Suprapubic skin (tissue), 4 donors: ENCODE measurements at regions not wholly inside any gene's neighbourhood (a gene's known extent, or its start where the extent isn't known, plus 50 kb on each side); places are given as distances from the start of the nearest gene placed in this dataset.
"Not testable (repeated sequence)": the region's sequence is repeated elsewhere in the genome, so short reads cannot be mapped to it uniquely, and the experiment has no call there.

Experiments
- DNase-seq, 2 donors: peaks; one replicate each; pipeline ENCODE4 v3.0.0-alpha.2; 2019; ENCODE audit warnings: low spot score in 2 of 2
- H3K27ac ChIP-seq: fragments of 200-600 bp; sonication (generic); one replicate; pipeline ENCODE4 v1.5.1; 2019
- H3K27me3 ChIP-seq: fragments of 200-600 bp; sonication (generic); one replicate; pipeline ENCODE4 v1.5.1; 2019
- H3K36me3 ChIP-seq: fragments of 200-600 bp; sonication (generic); one replicate; pipeline ENCODE4 v1.5.1; 2019
- H3K4me1 ChIP-seq: fragments of 200-600 bp; sonication (generic); one replicate; pipeline ENCODE4 v1.5.1; 2019
- H3K4me3 ChIP-seq: fragments of 200-600 bp; sonication (generic); one replicate; pipeline ENCODE4 v1.5.1; 2019; ENCODE audit warnings: mild to moderate bottlenecking
- H3K9me3 ChIP-seq: fragments of 200-600 bp; sonication (generic); one replicate; pipeline ENCODE4 v1.5.1; 2019
- EP300 ChIP-seq: sonication (generic); formaldehyde crosslinking; IDR thresholded peaks from one replicate; pipeline ENCODE4 v1.6.1; 2017; ENCODE audit warnings: antibody characterized with exemption
- POLR2A ChIP-seq, 2 donors: fragments of 450-650 bp; IDR thresholded peaks; one replicate each; pipeline ENCODE4 v1.6.1; 2017; ENCODE audit warnings: antibody characterized with exemption in 2 of 2, mild to moderate bottlenecking in 2 of 2, moderate library complexity in 2 of 2
- POLR2AphosphoS5 ChIP-seq, 3 donors: sonication (generic); formaldehyde crosslinking; IDR thresholded peaks; one replicate each; pipeline ENCODE4 v1.6.1; 2017; ENCODE audit warnings: antibody characterized with exemption in 3 of 3
- WGBS: methylation state at CpG from one replicate; pipeline ENCODE4 v1.1.5; 2018; 5-methylcytosine and 5-hydroxymethylcytosine counted together
- TF ChIP-seq, protein P1 (sequence below), 2 donors: fragments of 200-600 bp in 1 of 2; fragments of 450-650 bp in 1 of 2; sonication (generic) in 1 of 2; IDR thresholded peaks; one replicate each; pipeline ENCODE4 v1.5.1; 2016 to 2019; ENCODE audit warnings: antibody characterized with exemption in 2 of 2, mild to moderate bottlenecking in 1 of 2, moderate library complexity in 1 of 2

GRCh38 chr6:126976253-126976797 is 142.1 kb upstream of the RSPO3 start:
- Histone ChIP-seq H3K9me3 (no peaks in the 10 kb centered on the region), H3K4me3 (no peak overlapping the region), H3K27ac (no peak overlapping the region), H3K4me1 (no peaks in the 10 kb centered on the region), H3K36me3 (no peaks in the 10 kb centered on the region), H3K27me3 (no peaks in the 10 kb centered on the region)
- 75% methylated on average over 2 of the region's 2 CpGs for WGBS
- no peak for TF ChIP-seq EP300
- TF ChIP-seq, protein P1, sequence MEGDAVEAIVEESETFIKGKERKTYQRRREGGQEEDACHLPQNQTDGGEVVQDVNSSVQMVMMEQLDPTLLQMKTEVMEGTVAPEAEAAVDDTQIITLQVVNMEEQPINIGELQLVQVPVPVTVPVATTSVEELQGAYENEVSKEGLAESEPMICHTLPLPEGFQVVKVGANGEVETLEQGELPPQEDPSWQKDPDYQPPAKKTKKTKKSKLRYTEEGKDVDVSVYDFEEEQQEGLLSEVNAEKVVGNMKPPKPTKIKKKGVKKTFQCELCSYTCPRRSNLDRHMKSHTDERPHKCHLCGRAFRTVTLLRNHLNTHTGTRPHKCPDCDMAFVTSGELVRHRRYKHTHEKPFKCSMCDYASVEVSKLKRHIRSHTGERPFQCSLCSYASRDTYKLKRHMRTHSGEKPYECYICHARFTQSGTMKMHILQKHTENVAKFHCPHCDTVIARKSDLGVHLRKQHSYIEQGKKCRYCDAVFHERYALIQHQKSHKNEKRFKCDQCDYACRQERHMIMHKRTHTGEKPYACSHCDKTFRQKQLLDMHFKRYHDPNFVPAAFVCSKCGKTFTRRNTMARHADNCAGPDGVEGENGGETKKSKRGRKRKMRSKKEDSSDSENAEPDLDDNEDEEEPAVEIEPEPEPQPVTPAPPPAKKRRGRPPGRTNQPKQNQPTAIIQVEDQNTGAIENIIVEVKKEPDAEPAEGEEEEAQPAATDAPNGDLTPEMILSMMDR (IDR thresholded peaks at IDR 0.05), result no peak
- no peak for TF ChIP-seq POLR2A (IDR thresholded peaks at IDR 0.05)
- TF ChIP-seq POLR2AphosphoS5 (IDR thresholded peaks at IDR 0.05), result no peak
- DNase-seq, result no peak

GRCh38 chr6:126983779-126984178 is 134.7 kb upstream of the RSPO3 start:
- Histone ChIP-seq H3K27ac (no peak overlapping the region), H3K4me3 (no peak overlapping the region), H3K9me3 (no peaks in the 10 kb centered on the region), H3K36me3 (no peaks in the 10 kb centered on the region), H3K27me3 (no peaks in the 10 kb centered on the region), H3K4me1 (no peaks in the 10 kb centered on the region)
- WGBS, result 78% methylated on average over 4 of the region's 4 CpGs
- TF ChIP-seq, protein P1 (IDR thresholded peaks at IDR 0.05), result no peak
- no peak for DNase-seq

GRCh38 chr6:126988125-126988524 is 130.3 kb upstream of the RSPO3 start:
- H3K27me3 ChIP-seq, H3K36me3 ChIP-seq, DNase-seq, H3K9me3 ChIP-seq, H3K4me3 ChIP-seq, H3K27ac ChIP-seq, H3K4me1 ChIP-seq: not testable (repeated sequence)
- 87% methylated on average over 1 of the region's 1 CpG for WGBS

GRCh38 chr6:127000631-127001030 is 117.8 kb upstream of the RSPO3 start:
- Histone ChIP-seq H3K27ac (no peak overlapping the region), H3K4me1 (no peaks in the 10 kb centered on the region), H3K9me3 (no peaks in the 10 kb centered on the region), H3K36me3 (no peaks in the 10 kb centered on the region), H3K27me3 (no peaks in the 10 kb centered on the region), H3K4me3 (no peak overlapping the region)
- 86% methylated on average over 6 of the region's 6 CpGs for WGBS
- TF ChIP-seq EP300 (no peak), POLR2A (IDR thresholded peaks at IDR 0.05) (no peak), POLR2AphosphoS5 (IDR thresholded peaks at IDR 0.05) (no peak)
- TF ChIP-seq, protein P1 (IDR thresholded peaks at IDR 0.05), result no peak
- no peak for DNase-seq

- Histone ChIP-seq H3K27ac (no peak overlapping the region), H3K27me3 (no peaks in the 10 kb centered on the region), H3K4me3 (no peak overlapping the region), H3K36me3 (no peaks in the 10 kb centered on the region), H3K4me1 (no peaks in the 10 kb centered on the region), H3K9me3 (no peaks in the 10 kb centered on the region)
- no peak for DNase-seq
- 87% methylated on average over 3 of the region's 3 CpGs for WGBS
- TF ChIP-seq POLR2A (IDR thresholded peaks at IDR 0.05) (no peak), EP300 (no peak), POLR2AphosphoS5 (IDR thresholded peaks at IDR 0.05) (no peak)
- TF ChIP-seq, protein P1 (IDR thresholded peaks at IDR 0.05), result no peak
Measured at GRCh38 chr6:127013865-127014264, 104.6 kb upstream of the RSPO3 start.

GRCh38 chr6:127015858-127016257 is 102.6 kb upstream of the RSPO3 start:
- no peaks in the 10 kb centered on the region for H3K27me3 ChIP-seq

More at GRCh38 chr6:127015858-127016257, 102.6 kb upstream of the RSPO3 start:
- no peaks in the 10 kb centered on the region for H3K36me3 ChIP-seq
- no peaks in the 10 kb centered on the region for H3K4me1 ChIP-seq
- DNase-seq, result no peak
- TF ChIP-seq EP300, result no peak
- TF ChIP-seq, protein P1 (IDR thresholded peaks at IDR 0.05), result no peak
- TF ChIP-seq POLR2AphosphoS5 (IDR thresholded peaks at IDR 0.05), result no peak
- no peak for TF ChIP-seq POLR2A (IDR thresholded peaks at IDR 0.05)
- H3K9me3 ChIP-seq, result no peaks in the 10 kb centered on the region
- H3K4me3 ChIP-seq, result no peak overlapping the region
- no peak overlapping the region for H3K27ac ChIP-seq
